HAP-1 (cell line): ENCODE measurements at regions not wholly inside any gene's neighbourhood (a gene's known extent, or its start where the extent isn't known, plus 50 kb on each side); places are given as distances from the start of the nearest gene placed in this dataset.
"Not testable (repeated sequence)": the region's sequence is repeated elsewhere in the genome, so short reads cannot be mapped to it uniquely, and the experiment has no call there.

Experiments
- DNase-seq, 2 experiments: peaks; one replicate each; pipeline ENCODE4 v3.0.0-alpha.2; 2016 to 2020; ENCODE audit warnings: low spot score in 2 of 2
- H3K27me3 ChIP-seq: fragments of 250-450 bp; sonication (Bioruptor Pico); 2 replicates; pipeline ENCODE4 v1.5.1; 2020; ENCODE audit warnings: low read depth, mild to moderate bottlenecking, moderate library complexity
- H3K36me3 ChIP-seq: fragments of 250-450 bp; sonication (Bioruptor Pico); replicated peaks from 2 replicates; pipeline ENCODE4 v1.5.1; 2020; ENCODE audit warnings: mild to moderate bottlenecking
- H3K4me1 ChIP-seq: fragments of 250-450 bp; sonication (Bioruptor Pico); 2 replicates; pipeline ENCODE4 v1.5.1; 2020; ENCODE audit warnings: mild to moderate bottlenecking
- H3K4me3 ChIP-seq: fragments of 250-450 bp; sonication (Bioruptor Pico); 2 replicates; pipeline ENCODE4 v1.5.1; 2020; ENCODE audit warnings: mild to moderate bottlenecking, moderate library complexity
- H3K9me3 ChIP-seq: fragments of 250-450 bp; sonication (Bioruptor Pico); 2 replicates; pipeline ENCODE4 v1.5.1; 2020; ENCODE audit warnings: mild to moderate bottlenecking, moderate library complexity
- in situ Hi-C: fragments of 300-500 bp; cut with MboI; formaldehyde crosslinking; loops from 3 replicates; pipeline ENCODE4 v1.14.3; 2020; ENCODE audit warnings: low sequenced_read_pairs, inconsistent platforms, mixed read lengths

DNA sequence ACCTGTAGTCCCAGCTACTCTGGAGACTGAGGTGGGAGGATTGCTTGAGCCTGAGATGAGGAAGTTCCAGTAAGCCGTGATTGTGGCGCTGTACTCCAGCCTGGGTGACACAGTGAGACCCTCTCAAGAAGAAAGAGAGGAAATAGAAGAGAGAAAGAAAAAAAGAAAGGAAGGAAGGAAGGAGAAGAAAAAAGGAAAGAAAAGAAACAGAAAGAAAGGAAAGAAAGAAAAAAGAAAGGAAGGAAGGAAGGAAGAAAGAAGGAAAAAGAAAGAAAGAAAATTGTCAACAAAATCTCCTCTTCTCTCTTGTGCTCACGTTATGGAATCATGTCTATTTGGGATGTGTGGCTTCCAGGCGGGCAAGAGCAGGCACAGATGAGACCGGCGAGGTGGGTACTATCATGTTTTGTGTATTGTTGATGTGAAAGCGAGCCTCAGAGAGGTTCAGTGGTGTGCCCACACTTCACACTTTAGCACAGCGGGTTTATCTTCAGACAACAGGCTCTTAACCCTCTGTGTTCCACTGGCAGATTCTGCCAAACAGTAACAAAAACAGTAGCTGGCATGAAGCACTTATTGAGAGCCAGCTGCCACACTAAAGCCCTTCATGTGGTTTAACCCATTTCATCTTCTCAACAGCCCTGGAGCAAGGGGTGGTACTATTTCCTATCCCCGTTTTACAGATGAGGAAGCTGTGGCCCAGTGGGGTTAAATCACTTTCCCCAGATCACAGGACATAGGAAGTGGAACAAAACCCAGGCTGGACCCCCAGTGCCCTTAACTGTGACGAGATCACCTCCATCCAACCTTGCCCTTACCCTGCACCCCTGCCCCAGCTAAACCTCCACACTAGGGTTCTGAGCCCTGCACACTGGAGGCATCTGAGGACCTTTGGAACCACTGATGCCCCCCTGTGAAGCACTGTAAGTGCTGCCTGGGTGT, 94.7 kb upstream of the TARDBP start:
- Histone ChIP-seq H3K36me3 (no peaks in the 10 kb centered on the region), H3K27me3 (peaks cover 16% of the 10 kb centered on the region; the same call in 1 of the 2 replicates), H3K9me3 (no peaks in the 10 kb centered on the region), H3K4me3 (no peak overlapping the region), H3K4me1 (no peaks in the 10 kb centered on the region)
- no peak for DNase-seq
- in situ Hi-C loops = no loop called here

DNA sequence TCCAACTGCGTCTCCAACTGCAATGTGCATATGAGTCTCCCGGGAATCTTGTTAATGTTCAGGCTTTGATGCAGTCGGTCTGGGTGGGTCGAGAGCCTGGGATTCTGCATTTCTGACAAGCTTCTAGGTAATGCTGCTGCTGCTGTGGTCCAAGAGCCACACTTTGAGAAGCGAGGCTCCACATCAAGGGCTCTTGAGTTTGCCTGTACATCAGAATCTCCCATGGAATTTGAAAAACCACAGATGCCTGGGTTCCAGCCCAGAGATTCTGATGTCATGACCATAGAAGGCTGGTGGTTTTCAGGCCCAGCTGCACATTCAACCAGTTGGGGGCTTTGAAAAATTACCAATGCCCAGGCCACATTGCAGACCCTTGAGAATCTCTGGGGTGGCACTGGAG, 93.9 kb upstream of the TARDBP start:
- DNase-seq = no peak
- Histone ChIP-seq H3K36me3 (no peaks in the 10 kb centered on the region), H3K4me1 (no peaks in the 10 kb centered on the region), H3K27me3 (peaks cover 16% of the 10 kb centered on the region; the same call in 1 of the 2 replicates), H3K9me3 (no peaks in the 10 kb centered on the region), H3K4me3 (no peak overlapping the region)
- in situ Hi-C loops = no loop called here

DNA sequence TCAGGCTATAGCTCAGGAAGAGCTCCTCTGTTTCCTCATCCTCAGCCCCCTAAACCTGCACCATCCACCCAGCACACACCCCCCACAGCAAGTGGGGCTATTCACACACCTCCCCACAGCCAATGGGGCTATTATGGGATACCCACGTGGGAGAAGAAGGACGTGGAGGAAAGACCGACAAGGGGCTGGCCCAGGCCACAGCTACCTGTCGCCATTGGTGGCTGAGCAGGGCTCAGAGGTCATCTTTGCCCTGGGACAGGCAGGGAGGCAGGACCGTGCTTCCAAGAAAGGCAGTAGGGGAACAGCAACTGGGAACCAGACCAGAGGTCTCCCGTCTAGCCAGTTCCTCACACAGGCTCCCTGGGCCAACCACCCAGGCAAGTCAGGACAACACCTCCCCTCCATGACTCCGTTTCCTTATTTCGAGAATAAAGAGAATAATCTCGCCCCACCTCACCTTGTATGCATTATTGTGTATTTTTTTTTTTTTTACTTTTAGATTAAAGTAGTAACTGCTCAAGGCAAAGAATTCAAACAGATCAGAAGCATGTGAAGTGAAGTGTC, 92.3 kb upstream of the TARDBP start:
- no peaks in the 10 kb centered on the region for H3K36me3 ChIP-seq
- DNase-seq = no peak
- peaks cover 16% of the 10 kb centered on the region; the same call in 1 of the 2 replicates for H3K27me3 ChIP-seq
- no peak overlapping the region for H3K4me3 ChIP-seq
- no peaks in the 10 kb centered on the region for H3K9me3 ChIP-seq
- in situ Hi-C loops = no loop called here
- H3K4me1 ChIP-seq = no peaks in the 10 kb centered on the region

DNA sequence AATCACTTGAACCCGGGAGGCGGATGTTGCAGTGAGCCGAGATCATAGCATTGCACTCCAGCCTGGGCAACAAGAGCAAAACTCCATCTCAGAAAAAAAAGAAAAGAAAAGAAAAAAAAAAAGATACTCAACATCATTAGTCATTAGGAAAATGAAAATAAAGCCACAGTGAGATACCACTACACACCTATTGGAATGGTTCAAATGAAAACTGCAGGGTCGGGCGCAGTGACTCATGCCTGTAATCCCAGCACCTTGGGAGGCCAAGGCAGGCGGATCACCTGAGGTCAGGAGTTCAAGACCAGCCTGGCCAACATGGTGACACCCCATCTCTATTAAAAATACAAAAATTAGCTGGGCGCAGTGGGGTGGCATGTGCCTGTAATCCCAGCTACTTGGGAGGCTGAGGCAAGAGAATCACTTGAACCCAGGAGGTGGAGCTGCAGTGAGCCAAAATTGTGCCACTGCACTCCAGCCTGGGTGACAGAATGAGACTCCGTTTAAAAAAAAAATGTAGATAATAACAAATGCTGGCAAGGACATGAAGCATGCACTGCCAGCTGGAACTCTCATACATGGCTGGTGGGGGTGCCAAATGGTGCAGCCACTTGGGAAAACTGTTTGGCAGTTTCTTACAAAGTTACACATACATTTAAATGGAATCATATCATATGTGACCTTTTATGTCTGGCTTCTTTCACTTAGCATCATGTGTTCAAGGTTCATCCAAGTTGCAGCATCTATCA, 90.0 kb upstream of the TARDBP start:
- H3K4me3 ChIP-seq, H3K4me1 ChIP-seq, DNase-seq, in situ Hi-C loops, H3K36me3 ChIP-seq, H3K9me3 ChIP-seq: not testable (repeated sequence)
- H3K27me3 ChIP-seq = peaks cover 12% of the 10 kb centered on the region; the same call in 1 of the 2 replicates

DNA sequence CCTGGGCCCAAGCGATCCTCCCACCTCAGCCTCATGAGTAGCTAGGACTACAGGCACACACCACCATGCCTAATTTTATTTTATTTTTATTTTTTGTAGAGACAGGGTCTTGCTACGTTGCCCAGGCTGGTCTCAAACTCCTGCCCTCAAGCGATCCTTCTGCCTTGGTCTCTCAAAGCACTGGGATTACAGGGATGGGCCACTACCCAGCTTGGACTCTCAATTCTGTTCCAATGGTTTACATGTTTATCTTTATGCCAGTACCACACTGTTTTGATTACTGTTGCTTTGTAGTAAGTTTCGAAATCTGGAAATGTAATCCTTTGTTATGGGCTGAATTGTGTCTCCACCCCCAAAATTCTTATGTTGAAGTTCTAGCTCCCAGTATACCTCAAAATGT, 88.4 kb upstream of the TARDBP start:
- in situ Hi-C loops = no loop called here
- no peak for DNase-seq
- H3K36me3 ChIP-seq = no peaks in the 10 kb centered on the region
- H3K9me3 ChIP-seq = peaks cover 5% of the 10 kb centered on the region; the same call in 1 of the 2 replicates
- H3K4me3 ChIP-seq = no peak overlapping the region
- H3K27me3 ChIP-seq = 0 out of 2 replicates have a peak, but pooled peaks cover 3% of the 10 kb centered on the region
- H3K4me1 ChIP-seq = no peaks in the 10 kb centered on the region

DNA sequence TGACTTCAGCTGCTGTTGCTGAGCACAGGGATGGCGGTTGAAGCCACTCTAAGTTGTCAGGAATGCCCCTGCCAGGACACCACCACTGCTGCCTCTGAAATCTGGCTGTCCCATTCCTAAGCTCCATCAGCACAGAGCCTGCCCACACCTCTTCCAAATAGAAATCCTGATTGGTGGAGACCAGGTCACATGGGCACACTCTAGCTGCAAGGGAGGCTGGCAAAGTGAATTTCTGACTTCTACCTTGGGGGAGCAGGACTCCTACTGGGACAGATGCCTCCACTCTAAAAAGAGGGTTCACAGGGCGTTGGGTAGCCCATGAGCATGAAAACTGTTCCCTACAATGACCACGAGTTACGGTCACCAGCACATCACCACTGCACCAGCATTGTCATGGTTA, 83.8 kb upstream of the TARDBP start:
- in situ Hi-C loops = no loop called here
- H3K4me1 ChIP-seq = no peaks in the 10 kb centered on the region
- DNase-seq = no peak
- no peak overlapping the region for H3K4me3 ChIP-seq
- H3K9me3 ChIP-seq = peaks cover 5% of the 10 kb centered on the region; the same call in 1 of the 2 replicates
- no peaks in the 10 kb centered on the region for H3K27me3 ChIP-seq
- no peaks in the 10 kb centered on the region for H3K36me3 ChIP-seq

DNA sequence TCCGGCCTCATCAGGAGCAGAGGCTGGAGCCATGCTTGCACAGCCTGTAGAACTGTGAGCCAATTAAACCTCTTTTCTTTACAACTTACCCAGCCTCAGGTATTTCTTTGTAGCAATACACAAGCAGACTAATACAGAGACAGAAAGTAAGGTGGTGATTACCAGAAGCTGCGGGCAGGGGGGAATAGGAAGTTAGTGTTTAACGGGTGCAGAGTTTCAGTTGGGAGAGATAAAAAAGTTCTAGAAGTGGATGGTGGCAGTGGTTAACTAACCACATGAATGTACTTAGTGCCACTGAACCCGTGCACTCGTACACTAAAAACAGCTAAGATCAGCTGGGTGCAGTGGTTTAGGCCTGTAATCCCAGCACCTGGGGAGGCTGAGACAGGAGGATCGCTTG, 80.4 kb upstream of the TARDBP start:
- Histone ChIP-seq H3K4me3 (no peak overlapping the region), H3K4me1 (no peaks in the 10 kb centered on the region), H3K36me3 (no peaks in the 10 kb centered on the region), H3K27me3 (no peaks in the 10 kb centered on the region), H3K9me3 (peaks cover 5% of the 10 kb centered on the region; the same call in 1 of the 2 replicates)
- in situ Hi-C loops = no loop called here
- no peak for DNase-seq

DNA sequence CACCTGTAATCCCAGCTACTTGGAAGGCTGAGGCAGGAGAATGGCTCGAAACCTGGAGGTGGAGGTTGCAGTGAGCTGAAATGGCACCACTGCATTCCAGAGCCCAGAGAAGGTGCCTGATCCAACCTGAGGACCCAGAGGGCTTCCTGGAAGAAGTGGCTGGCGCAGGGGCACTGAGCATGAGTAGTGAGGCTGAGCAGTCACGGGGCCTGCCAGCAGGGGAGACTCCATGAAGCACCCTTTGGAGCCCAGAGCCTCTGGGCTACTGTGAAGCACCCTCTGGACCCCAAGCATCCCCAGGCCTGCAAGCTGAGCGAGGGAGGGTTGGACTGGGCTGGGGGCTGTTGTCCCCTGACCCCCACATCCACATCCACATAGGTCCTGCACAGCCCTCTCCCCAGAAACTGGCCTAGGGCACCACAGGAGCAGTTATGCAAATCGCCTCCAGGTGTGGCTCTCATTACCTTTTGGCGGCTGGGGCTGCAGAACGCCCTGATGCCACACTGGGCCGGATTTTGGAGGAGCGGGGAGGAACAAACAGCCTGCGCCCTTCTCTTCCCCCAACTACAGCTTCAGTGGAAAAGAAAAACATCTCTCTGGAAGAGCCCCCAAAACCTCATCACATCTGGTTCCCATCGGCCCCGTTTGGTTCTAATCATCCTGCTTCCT, 78.2 kb upstream of the TARDBP start:
- Histone ChIP-seq H3K27me3 (no peaks in the 10 kb centered on the region), H3K9me3 (no peaks in the 10 kb centered on the region), H3K36me3 (no peaks in the 10 kb centered on the region), H3K4me3 (no peak overlapping the region), H3K4me1 (no peaks in the 10 kb centered on the region)
- no peak for DNase-seq
- in situ Hi-C loops = no loop called here

DNA sequence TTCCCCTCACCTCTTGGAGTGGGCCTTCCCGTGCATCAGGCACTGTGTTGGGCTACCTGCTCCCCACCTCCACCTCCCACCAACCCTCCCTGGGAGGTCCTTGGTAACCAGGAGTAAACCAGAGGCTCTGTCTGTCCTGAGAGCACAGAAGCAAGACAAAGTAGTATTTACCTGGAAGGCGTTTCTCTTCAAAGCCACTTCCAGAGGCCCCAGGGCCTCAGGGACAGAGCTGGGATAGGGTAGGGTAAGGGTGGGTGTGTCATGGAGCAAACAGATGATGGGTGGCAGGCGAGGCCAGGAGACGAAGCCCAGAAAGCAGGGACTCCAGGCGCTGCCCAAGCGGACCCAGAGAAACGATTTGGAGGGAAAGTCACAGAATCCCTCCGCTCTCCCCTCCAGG, 77.2 kb upstream of the TARDBP start:
- Histone ChIP-seq H3K36me3 (no peaks in the 10 kb centered on the region), H3K4me3 (no peak overlapping the region), H3K9me3 (no peaks in the 10 kb centered on the region), H3K27me3 (no peaks in the 10 kb centered on the region), H3K4me1 (no peaks in the 10 kb centered on the region)
- in situ Hi-C loops = no loop called here
- DNase-seq = no peak

DNA sequence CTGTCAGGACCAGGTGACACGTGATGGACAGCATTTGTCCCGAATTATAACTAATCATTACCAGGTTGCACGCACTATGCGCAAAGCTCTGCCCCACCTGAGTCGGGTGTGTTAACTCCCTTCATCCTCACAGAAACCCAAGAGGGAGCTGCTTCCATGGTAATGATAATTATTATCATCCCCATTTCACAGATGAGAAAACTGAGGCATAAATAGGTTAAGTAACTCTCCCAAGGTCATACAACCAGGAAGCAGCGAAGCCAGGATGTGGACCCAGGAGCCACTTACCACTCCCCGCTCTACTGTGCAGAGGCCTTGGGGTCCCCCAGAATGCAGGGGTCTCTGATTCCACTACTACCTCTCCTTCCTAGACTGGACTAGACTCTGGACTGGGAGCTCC, 76.7 kb upstream of the TARDBP start:
- in situ Hi-C loops = no loop called here
- Histone ChIP-seq H3K9me3 (no peaks in the 10 kb centered on the region), H3K36me3 (no peaks in the 10 kb centered on the region), H3K4me3 (no peak overlapping the region), H3K4me1 (no peaks in the 10 kb centered on the region), H3K27me3 (no peaks in the 10 kb centered on the region)
- no peak for DNase-seq

DNA sequence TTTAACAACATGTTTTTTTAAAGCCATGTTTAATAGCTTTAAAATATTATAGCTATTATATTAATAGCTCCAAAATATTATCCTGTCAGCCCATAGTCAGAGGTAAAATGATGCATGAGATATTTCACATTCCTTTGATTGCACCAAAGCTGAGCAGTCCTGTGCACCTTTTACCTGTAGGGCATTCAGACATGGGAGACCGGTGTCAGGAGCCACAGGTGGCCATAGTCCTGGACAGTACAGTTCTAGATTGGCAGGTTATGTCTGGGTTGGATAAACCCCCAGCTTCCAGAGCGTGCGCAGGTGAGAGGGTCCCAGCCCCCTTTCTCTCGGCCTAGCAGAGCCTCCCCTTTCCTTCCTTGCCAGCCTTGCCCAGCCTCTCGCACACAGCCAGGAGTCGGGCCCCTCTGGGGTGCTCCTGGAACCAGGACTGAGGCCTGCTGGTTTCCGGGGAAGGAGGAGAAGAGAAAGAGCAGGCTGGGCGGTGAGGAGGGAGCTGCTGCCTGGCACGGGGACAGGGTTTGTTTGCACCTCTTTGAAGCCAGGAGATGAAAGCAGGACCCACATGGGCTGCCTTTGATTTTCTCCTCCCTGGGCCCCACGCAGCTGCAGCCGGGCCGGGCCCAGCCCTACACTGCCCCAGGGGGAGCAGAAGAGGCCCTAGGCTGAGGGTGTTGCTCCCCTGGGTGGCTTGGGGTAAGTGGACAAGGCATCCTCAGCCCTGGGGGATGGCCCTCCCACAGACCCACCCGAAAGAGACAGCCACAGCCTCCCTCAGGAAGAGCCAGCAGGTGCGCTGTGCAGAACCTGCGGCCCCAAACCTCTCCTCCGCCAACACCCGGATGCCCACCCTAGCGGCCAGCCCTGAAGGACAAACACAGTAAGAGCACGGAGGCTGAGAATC, 75.2 kb upstream of the TARDBP start:
- DNase-seq = no peak
- Histone ChIP-seq H3K36me3 (no peaks in the 10 kb centered on the region), H3K4me3 (no peak overlapping the region), H3K4me1 (peaks cover 2% of the 10 kb centered on the region), H3K9me3 (no peaks in the 10 kb centered on the region), H3K27me3 (no peaks in the 10 kb centered on the region)
- in situ Hi-C loops = no loop called here

DNA sequence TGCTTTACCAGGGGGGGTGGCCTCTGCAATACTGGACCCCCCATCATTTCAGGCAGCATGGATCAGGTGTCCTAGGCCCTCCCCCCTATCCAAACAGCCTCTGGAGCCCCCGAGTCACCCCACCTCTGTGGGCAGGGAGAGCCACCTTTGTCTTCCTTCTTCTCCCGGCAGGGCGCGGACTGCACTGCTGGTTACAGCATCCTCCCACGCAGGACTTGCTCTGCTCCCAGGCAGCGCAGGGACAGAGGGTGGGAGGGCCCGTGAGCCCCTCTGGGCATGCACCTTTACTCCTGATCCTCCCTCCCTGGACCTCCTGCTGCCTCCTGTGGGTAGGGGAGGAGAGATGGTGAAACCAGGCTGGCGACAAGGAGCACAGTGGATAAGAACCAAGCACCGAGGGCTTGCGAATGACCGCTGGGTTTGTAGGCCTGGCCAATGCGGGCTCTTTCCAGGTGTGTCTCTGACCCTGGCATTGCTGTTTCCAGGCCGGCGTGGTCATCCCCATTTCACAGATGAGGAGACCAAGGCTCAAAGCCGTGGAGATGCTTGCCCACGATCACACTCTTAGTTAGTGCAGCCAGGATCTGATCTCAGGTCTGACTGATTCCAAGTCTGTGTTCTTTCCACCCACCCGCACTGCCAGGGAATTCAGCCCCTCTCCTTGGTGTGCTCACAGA, 73.6 kb upstream of the TARDBP start:
- Histone ChIP-seq H3K4me1 (peaks cover 4% of the 10 kb centered on the region), H3K4me3 (no peak overlapping the region)

More for the DNA sequence above, 73.6 kb upstream of the TARDBP start:
- H3K9me3 ChIP-seq = no peaks in the 10 kb centered on the region
- H3K27me3 ChIP-seq = no peaks in the 10 kb centered on the region; the same call in 1 of the 2 replicates
- in situ Hi-C loops = no loop called here
- DNase-seq = no peak
- no peaks in the 10 kb centered on the region for H3K36me3 ChIP-seq
